HCT116 (cell line): ENCODE measurements at regions not wholly inside any gene's neighbourhood (a gene's known extent, or its start where the extent isn't known, plus 50 kb on each side); places are given as distances from the start of the nearest gene placed in this dataset.

Source experiments
- ELF1 ChIP-seq: IDR thresholded peaks from 2 replicates; pipeline ENCODE4 v1.6.1; 2012; ENCODE audit warnings: low read depth, borderline replicate concordance
- EZH2phosphoT487 ChIP-seq: fragments of 200-600 bp; IDR thresholded peaks from 2 replicates; pipeline ENCODE4 v1.6.1; 2018; ENCODE audit warnings: antibody characterized with exemption, borderline replicate concordance
- MAX ChIP-seq: IDR thresholded peaks from 2 replicates; pipeline ENCODE4 v1.6.1; 2012
- POLR2A ChIP-seq: IDR thresholded peaks from 2 replicates; pipeline ENCODE4 v1.7.0; 2011; ENCODE audit warnings: borderline replicate concordance; ENCODE audit not compliant: insufficient read depth, insufficient read length; ENCODE audit errors: extremely low read depth
- POLR2AphosphoS5 ChIP-seq: IDR thresholded peaks from 2 replicates; pipeline ENCODE4 v1.6.1; 2011; ENCODE audit warnings: mild to moderate bottlenecking, low read depth, low read length, moderate library complexity
- RAD21 ChIP-seq: IDR thresholded peaks from 2 replicates; pipeline ENCODE4 v1.6.1; 2012; ENCODE audit warnings: low read depth, mild to moderate bottlenecking
- SIN3A ChIP-seq: IDR thresholded peaks from 2 replicates; pipeline ENCODE4 v1.6.1; 2012; ENCODE audit warnings: low read depth
- TCF7L2 ChIP-seq: IDR thresholded peaks from 2 replicates; pipeline ENCODE4 v1.7.0; 2011; ENCODE audit warnings: borderline replicate concordance, inconsistent platforms; ENCODE audit not compliant: insufficient read depth, insufficient read length; ENCODE audit errors: extremely low read depth
- TF ChIP-seq, protein P1 (sequence below), 3 experiments: fragments of 200-600 bp in 1 of 3; sonication (generic) in 1 of 3; IDR thresholded peaks in 2 of 3; conservative IDR thresholded peaks in 1 of 3; 2 replicates each; pipeline ENCODE4 v1.5.1; 2012 to 2017; ENCODE audit warnings: low read depth in 2 of 3, low read length in 2 of 3, antibody characterized with exemption in 1 of 3, borderline replicate concordance in 1 of 3, control low read depth in 1 of 3, mild to moderate bottlenecking in 1 of 3, mixed read lengths in 1 of 3, mixed run types in 1 of 3, moderate library complexity in 1 of 3; ENCODE audit not compliant: insufficient read depth in 1 of 3
- TF ChIP-seq, protein P2 (sequence below): IDR thresholded peaks from 2 replicates; pipeline ENCODE4 v1.6.1; 2011; ENCODE audit warnings: mild to moderate bottlenecking, low read length, moderate library complexity; ENCODE audit not compliant: insufficient replicate concordance; ENCODE audit errors: extremely low read depth

- TF ChIP-seq SIN3A (no peak), EZH2phosphoT487 (no peak), POLR2AphosphoS5 (no peak), POLR2A (no peak), TCF7L2 (no peak), ELF1 (no peak), MAX (no peak), RAD21 (no peak)
- TF ChIP-seq, protein P1, sequence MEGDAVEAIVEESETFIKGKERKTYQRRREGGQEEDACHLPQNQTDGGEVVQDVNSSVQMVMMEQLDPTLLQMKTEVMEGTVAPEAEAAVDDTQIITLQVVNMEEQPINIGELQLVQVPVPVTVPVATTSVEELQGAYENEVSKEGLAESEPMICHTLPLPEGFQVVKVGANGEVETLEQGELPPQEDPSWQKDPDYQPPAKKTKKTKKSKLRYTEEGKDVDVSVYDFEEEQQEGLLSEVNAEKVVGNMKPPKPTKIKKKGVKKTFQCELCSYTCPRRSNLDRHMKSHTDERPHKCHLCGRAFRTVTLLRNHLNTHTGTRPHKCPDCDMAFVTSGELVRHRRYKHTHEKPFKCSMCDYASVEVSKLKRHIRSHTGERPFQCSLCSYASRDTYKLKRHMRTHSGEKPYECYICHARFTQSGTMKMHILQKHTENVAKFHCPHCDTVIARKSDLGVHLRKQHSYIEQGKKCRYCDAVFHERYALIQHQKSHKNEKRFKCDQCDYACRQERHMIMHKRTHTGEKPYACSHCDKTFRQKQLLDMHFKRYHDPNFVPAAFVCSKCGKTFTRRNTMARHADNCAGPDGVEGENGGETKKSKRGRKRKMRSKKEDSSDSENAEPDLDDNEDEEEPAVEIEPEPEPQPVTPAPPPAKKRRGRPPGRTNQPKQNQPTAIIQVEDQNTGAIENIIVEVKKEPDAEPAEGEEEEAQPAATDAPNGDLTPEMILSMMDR (IDR thresholded peaks at IDR 0.05 in 2 of 3, conservative IDR thresholded peaks at IDR 0.05 in 1 of 3; ENCODE audit: borderline replicate concordance in 1 of 3, insufficient read depth in 1 of 3, low read depth in 2 of 3, low read length in 2 of 3), result no peak
- TF ChIP-seq, protein P2, sequence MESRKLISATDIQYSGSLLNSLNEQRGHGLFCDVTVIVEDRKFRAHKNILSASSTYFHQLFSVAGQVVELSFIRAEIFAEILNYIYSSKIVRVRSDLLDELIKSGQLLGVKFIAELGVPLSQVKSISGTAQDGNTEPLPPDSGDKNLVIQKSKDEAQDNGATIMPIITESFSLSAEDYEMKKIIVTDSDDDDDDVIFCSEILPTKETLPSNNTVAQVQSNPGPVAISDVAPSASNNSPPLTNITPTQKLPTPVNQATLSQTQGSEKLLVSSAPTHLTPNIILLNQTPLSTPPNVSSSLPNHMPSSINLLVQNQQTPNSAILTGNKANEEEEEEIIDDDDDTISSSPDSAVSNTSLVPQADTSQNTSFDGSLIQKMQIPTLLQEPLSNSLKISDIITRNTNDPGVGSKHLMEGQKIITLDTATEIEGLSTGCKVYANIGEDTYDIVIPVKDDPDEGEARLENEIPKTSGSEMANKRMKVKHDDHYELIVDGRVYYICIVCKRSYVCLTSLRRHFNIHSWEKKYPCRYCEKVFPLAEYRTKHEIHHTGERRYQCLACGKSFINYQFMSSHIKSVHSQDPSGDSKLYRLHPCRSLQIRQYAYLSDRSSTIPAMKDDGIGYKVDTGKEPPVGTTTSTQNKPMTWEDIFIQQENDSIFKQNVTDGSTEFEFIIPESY, result no peak
These were observed 125.3 kb upstream of the CADM1 start for GRCh38 chr11:115629456-115630015.
